ENCODE measurements at regions not wholly inside any gene's neighbourhood (a gene's known extent, or its start where the extent isn't known, plus 50 kb on each side); places are given as distances from the start of the nearest gene placed in this dataset.

DNA sequence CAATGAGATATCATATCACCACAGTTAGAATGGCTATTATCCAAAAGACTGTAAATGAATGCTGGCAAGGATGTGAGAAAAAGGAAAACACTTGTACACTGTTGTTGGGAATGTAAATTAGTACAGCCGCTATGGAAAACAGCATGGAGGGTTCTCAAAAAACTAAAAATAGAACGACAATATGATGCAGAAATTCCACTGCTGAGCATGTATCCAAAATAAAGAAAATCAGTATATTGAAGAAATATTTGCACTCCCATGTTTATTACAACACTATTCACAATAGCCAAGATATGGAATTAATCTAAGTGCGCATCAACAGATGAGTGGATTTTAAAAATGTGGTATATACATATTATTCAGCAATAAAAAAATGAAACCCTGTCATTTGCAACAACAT is 898.9 kb upstream of the MAN1A1 start:
- no peak for DNase-seq (ENCODE audit: low read depth in 2 of 2)

DNA sequence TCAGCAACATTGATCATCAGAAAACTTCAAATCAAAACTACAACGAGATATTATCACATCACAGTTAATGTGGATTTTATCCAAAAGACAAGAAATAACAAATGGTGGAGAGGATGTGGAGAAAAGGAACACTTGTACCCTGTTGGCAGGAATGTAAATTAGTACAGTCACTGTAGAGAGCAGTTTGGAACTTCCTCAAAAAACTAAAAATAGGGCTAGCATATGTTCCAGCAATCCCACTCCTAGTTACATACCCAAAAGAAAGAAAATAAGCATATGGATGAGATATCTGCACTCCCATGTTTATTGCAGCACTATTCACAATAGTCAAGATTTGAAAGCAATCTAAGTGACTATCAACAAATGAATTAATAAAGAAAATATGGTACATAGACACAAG is 887.7 kb upstream of the MAN1A1 start:
- no peak for DNase-seq (ENCODE audit: low read depth in 2 of 2)

DNA sequence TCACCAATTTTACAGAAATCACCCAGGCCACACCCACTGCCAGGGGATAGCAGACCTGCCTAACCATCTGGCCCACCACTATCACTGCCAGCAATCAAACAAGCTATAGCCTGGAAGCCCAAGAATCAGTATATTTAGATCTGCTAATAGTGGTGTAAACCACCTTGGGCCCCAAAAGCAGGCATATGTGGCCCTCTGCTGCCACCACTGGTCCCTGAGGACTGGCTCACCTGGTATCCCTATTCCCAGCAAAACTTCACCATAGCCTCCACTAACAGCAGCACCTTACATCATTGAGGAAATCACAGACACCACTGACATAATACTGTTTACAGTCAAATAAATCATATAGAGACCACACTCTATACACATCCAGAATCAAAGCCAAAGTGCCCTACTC is 880.4 kb upstream of the MAN1A1 start:
- no peak for DNase-seq (ENCODE audit: low read depth in 2 of 2)

DNA sequence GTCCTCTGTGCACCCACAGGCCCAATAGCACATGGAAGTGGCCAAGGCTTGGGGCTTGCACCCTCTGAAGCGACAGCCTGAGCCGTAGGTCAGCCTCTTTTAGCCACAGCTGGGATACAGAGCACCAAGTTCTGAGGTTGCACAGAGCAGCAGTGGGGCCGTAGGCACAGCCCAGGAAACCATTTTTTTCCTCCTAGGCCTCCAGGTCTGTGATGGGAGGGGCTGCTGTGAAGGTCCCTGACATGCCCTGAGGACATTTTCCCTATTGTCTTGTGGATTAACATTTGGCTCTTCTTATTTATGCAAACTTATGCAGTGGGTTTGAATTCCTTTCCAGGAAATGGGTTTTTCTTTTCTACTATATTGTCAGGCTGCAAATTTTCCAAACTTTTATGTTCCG is 878.7 kb upstream of the MAN1A1 start:
- DNase-seq (ENCODE audit: low read depth in 2 of 2): no peak

DNA sequence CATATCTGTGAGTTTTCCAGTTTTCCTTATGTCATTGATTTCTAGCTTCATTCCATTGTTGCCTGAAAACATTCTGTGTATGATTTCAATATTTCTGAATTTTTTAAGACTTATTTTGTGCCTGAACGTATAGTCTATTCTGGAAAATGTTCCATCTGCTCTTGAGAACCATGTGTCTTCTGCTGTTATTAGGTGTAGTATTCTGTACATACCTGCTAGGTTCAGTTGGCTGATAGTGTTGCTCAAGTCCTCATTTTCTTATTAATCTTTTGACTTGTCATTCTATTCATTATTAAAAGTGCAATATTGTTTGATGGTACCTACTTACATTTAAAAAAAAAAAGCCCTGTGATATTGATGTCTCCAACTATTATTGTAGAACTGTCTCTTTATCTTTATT is 869.8 kb upstream of the MAN1A1 start:
- no peak for DNase-seq (ENCODE audit: low read depth in 2 of 2)

DNA sequence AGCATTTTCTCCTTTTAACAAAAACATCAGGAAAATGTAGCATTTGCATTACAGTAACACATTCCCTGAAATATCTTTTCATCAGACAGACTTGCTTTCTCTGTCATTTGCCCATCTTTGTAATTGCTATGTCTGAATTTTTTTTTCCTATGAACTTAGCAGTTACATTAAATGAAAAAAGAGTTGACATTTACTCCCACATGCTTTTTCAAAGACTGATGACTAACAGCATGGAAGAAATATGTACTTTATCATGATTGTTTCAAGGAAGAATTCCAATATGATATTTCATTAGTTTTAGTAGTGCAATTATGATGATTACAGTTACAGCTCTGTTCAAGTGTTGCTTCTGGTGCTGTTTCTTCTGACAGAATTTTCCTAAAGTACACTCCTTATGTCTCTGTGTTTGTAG is 864.5 kb upstream of the MAN1A1 start:
- no peak for DNase-seq (ENCODE audit: low read depth in 2 of 2)

DNA sequence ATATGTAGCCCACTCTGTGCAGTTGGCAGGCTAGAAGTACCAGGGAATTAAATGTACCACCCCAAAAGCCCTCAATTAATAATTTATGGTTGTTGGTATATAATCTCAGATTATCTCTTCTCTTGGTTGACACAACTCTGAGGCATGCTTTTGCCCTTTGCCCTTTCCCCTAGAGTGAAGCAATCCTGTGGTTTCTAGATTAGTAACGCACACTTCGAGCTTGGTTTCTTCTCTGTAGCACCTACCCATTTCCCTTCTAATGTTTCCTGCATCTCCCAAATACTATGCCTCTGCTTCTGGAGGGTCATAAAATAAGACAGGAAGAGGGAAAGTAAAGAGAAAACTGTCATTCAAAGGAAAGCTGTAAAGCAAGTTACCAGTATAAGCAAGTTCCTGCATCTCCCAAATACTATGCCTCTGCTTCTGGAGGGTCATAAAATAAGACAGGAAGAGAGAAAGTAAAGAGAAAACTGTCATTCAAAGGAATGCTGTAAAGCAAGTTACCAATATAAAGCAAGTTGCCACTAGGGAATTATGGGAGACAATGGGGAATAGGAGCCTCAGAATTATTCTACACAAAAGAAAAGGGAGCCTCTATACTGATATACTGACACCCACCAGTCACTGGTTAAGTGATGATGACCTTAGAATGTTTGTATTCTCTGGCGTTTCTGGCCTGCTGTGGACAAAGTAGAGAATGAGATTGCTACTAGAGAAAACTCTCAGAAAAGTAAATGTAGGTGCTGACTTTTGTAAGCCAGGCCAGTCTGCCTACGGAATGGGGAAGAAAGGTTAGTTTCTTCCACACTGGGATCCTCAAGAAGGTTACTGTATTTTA is 862.6 kb upstream of the MAN1A1 start:
- no peak for DNase-seq (ENCODE audit: low read depth in 2 of 2)

DNA sequence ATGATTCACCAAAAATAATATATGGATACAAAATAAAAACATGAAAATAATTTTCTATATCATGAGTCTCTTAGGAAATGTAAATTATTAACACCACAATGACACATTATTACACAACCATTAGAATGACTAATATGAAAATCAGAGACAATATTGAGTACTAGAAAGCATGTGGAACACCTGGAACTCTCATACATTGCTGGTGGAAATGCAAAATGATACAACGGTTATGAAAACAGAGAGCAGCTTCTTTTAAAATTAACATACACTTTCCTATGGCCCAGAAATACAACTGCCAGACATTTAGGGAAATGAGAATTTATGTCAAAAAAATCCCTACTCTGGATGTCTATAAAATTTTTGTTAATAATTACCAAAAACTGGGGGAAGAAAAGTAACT is 853.3 kb upstream of the MAN1A1 start:
- no peak for DNase-seq (ENCODE audit: low read depth in 2 of 2)

DNA sequence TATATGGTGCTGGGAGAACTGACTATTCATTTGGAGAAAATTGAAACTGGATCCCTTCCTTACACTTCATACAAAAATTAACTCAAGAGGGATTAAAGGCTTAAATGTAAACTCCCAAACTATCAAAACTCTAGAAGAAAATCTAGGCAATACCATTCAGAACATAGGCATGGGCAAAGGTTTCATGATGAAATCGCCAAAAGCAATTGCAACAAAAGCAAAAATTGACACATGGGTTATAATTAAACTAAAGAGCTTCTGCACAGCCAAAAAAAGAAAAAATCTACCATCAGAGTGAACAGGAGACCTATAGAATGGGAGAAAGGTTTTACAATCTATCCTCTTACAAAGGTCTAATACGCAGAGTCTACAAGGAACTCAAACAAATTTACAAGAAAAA is 851.3 kb upstream of the MAN1A1 start:
- DNase-seq (ENCODE audit: low read depth in 2 of 2): no peak

DNA sequence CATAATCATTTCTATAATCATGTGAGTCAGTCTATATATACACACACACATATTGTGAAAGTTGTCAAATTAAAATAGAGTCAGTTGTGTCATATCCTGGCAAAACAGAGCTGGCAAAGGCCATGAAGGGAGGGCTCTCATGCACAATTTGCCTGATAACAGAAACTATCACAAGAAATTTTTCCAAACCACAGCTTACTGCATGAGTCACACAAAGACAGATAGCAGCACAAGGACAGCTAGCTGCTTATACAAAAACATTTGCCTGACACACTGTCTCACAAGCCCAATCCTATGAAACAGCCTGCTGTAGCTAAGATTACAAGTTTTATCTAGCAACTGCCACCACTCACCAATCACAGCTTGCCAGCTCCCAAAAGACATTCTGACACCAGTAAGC is 848.5 kb upstream of the MAN1A1 start:
- DNase-seq (ENCODE audit: low read depth in 2 of 2): no peak

DNA sequence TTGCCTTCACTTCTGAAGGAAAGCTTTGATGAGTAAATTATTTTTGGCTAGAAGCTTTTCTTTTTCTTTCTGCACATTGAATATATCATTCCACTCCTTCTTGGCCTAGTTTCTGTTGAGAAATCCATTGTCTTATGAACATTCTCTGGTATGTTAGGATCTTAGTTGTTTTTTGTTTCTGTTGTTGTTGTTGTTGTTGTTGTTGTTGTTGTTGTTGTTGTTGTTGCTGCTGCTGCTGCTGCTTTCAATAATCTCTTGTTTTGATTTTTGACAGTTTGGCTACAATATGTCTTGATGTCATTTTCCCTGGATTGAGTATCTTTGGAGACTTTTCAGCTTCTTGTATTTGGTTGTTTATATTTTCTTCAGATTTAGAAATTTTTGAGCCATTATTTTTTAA is 836.5 kb upstream of the MAN1A1 start:
- DNase-seq (ENCODE audit: low read depth in 2 of 2): no peak

DNA sequence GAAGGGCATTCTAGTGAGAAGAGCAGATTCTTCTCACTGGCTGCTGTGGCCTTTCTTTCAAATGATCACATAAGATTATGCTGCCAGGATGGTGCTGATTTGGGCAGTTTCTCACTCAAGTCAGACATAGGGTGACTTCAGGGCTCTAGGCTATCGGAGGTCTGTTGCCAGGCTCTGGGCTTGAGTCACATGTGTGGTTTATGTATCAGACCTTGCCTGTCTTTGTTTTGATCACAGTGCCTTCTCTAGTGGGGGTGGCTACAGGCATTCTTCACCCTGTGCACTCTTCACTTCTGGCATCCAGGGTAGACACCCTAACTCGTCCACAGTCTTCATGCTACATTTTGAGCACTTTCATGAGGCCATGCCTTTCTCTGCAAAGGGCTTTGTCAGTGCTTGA is 823.7 kb upstream of the MAN1A1 start:
- DNase-seq (ENCODE audit: low read depth in 2 of 2): no peak

DNA sequence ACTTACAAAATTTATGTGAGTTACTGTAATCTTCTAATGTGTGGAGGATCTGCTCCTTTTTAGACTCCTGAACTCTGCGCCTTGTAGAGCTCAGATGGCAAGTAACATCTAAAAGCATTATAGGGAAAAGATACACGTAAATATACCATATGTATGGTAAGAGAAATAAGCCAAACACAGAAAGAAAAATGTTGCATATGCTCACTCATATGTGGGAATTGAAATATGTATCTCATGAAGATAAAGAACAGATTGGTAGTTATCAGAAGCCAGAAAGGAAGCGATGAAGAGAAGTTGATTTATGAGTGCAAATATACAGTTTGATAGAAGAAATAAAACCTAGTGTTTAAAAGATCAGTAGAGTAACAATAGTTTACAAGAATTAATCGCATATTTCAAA is 815.0 kb upstream of the MAN1A1 start:
- no peak for DNase-seq (ENCODE audit: low read depth in 2 of 2)

DNA sequence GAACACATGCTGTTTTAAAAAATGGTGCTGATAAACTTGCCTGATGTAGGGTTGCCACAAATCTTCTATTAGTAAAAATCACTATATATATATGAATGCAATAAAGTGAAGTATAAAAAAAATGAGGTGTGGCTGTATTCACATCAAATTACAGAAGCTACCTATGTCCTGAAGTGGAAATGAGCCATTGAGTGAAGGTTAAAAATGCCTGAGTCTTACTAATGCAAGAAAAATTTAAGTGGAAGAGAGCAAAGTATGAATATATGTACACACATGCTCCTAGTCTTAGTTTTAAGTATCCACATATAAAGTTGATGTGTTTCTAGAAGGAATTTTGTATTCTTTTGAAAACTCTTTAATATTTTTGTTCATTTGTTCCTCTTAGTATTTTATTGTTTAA is 808.3 kb upstream of the MAN1A1 start:
- no peak for DNase-seq (ENCODE audit: low read depth in 2 of 2)

DNA sequence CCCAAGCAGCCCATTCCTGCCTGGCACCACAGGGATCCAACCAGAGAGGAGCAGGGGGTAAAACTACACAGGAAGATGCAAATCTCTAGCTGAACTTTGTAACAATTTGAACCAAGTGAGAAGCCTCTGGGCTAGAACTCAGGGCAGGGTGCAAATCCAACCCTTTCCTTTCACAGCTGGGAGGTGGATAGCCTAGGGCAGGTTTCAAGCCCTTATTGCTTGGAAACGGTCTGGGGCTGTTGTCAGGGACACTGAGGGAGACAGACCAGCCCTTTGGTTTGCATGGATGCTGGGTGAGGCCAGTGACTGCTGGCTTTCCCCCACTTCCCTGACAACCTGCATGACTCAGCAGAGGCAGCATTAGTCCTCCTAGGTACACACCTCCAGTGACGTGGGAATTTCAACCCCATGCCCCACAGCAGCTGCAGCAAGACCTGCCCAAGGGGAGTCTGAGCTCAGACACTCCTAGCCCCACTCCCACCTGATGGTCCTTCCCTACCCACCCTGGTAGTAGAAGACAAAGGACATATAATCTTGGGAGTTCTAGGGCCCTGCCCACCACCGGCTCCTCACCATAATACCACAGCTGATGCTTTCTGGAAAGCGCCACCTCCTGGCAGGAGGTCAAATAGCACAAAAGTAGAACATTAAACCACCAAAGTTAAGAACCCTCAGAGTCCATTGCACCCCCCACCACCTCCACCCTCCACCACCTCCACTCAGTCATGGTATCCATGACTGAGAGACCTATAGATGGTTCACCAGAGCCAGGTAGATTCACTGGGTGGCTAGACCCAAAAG is 797.7 kb upstream of the MAN1A1 start:
- no peak for DNase-seq (ENCODE audit: low read depth in 2 of 2)

DNA sequence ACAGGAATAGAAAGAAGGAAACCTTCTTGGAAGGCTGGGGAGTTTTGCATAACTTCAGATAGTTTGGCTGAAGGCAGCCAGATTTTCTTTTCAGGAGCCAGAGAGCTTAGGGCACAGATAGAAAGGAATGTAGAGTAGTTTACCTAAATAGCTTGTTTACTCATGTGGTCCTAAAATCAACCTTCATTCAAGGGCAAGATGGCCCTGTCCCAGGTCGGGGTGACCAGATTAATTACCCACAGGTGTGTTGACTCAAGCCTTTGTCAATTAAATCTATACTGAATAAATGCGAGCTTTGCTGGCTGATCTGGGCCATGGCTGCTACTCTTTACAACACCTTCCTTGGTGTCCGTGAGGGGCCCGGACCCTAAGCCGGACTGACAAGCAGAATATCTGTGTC is 792.0 kb upstream of the MAN1A1 start:
- DNase-seq (ENCODE audit: low read depth in 2 of 2): no peak

DNA sequence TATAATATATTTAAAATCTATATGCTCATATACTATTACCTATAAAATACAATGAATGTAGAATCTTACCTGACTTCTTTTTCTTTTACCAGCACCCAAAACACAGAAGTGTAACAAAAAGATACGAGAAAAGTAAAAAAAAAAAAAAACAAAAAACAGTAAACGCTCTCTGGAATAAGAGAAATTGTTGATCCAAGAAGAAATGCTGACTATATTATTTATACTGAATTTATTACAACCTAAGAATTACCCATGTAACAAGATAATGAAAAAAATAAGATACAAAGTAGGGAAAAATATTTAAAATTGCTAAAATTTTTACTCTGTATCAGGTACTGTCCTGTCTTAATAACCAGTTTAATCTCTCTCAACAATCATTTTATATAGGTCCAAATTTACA is 787.9 kb upstream of the MAN1A1 start:
- no peak for DNase-seq (ENCODE audit: low read depth in 2 of 2)

DNA sequence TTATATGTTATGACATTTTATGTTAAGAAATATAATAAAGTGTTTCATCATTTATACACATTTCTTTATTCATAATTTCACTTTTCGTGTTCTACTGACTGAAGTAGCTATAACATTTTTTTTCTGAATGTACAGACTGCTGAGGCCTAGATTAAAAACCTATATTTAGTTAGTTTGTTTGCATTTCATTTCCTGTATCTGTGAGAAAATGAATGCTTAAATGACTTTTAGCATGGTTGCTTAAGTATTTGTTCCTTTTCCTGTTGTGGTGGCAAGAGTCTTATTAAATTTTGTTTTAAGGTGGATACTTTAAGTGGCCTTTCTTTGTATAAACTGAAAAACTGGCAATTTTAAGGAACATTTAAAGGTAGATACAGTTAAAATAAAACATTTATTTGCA is 779.7 kb upstream of the MAN1A1 start:
- no peak for DNase-seq (ENCODE audit: low read depth in 2 of 2)

DNA sequence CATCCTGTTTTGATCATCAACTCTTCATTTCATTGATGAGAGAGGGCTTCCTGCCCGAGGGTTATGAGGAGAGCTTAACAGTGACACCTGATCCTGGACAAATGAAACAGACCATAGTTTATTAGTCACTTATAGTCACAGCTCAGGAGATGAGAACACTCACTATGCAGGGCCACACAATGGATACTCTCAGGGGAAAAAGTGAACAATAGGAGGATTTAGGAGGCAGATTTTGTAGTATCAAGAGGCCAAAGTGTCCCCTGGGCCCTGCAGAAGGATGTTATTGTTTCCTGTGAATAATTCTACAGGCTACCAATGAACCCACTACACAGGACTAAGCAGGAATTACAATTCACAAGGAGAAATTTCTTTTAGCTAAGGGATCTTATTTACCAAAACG is 772.8 kb upstream of the MAN1A1 start:
- no peak for DNase-seq (ENCODE audit: low read depth in 2 of 2)

DNA sequence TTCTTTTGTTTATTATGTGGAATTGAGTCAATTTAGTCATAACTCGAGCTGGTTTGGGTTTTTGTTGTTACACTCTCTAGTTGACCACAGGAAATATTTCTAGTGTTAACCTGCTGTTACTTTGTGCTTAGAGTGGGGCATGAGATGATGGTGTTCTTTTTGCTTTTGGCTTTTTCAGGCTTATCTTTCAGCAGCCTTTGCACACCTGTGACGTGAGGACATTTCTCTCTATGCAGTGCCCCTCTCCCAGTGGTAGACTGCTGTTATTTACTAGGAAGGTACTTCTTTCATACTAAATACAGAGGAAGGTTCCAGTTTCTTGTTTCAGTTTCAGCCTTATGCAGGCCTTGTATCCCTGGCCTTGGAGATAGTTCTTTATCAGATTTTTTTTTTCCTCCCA is 766.8 kb upstream of the MAN1A1 start:
- no peak for DNase-seq (ENCODE audit: low read depth in 2 of 2)

DNA sequence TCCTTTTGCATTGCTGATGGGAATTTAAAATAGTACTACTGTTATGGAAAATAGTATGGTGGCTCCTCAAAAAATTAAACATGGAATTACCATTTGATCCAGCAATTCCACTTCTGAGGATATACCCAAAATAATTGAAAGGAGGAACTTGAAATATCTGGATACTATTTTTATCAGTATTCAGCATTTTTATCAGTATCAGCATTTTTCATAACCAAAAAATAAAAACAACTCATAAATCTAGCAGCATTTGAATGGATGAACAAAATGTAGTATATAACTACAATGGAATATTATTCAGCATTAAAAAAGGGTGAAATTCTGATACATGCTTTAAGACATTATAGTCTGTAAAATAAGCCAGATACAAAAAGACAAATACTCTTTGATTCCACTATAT is 763.4 kb upstream of the MAN1A1 start:
- DNase-seq (ENCODE audit: low read depth in 2 of 2): no peak

DNA sequence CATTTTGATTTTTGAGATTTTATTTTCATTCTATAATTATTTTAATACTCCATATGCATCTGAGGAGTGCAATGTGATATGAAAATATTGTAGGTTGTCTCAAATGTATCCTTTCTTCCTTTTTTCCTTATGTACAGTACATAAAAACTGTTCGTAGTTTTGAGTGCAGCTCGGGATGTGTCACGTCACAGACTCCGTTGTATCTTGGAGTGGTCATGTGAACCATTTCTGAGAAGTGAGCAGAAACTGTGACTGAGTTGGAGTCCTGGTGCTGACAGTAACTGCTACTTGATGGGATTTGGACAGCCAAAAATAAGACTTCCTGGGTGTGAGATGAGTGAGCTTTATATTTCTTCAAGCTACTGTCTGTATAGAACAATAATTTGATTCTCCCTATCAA is 761.4 kb upstream of the MAN1A1 start:
- no peak for DNase-seq (ENCODE audit: low read depth in 2 of 2)

DNA sequence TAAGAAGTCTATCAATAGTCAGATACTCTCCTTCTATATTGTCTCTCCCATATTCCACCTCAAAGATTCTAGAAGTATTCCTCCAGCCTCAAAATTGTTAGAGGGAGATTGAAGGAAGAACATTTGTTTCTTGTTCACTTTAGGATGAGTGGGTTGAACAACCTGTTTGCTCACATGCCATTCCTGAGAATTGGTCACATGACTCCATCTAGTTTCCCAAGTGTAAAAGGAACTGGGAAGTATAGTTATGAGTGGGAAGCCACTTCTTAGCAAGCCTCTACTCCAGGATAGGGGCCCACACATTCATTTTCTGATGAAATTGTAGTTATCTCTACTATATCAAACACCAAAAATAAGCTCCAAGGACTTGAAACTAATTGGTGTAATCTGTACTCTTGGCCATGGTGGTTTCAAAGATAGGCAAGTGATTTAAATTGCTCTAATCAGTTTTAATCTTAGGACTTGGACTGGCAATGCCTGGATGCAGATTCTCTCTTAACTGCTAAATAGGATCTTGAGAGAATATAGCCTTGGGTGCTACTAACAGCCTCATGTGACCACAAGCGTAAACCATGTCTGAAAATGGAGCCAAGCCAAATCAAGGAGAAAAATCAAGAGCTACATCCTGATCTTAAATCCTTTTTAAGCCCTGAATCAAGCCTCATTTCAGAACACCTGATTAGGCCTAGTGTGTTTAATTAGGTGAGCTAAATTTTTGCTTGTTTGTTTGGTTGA is 758.7 kb upstream of the MAN1A1 start:
- no peak for DNase-seq (ENCODE audit: low read depth in 2 of 2)

Data from stimulated activated CD8-positive, alpha-beta memory T cell treated with anti-CD3 and anti-CD28 coated beads, Interleukin-2, amount 100 ng/mL, for 1 hour (primary cell).